SU-DHL-6 (cell line): ENCODE measurements at regions not wholly inside any gene's neighbourhood (a gene's known extent, or its start where the extent isn't known, plus 50 kb on each side); places are given as distances from the start of the nearest gene placed in this dataset.

Experiments
- EZH2phosphoT487 ChIP-seq: fragments of 200-600 bp; sonication (generic), shearing (Covaris generic); conservative IDR thresholded peaks from 2 replicates; pipeline ENCODE4 v1.6.1; 2018; ENCODE audit warnings: mild to moderate bottlenecking, antibody characterized with exemption, low read length, moderate library complexity, mixed read lengths
- TF ChIP-seq, protein P1 (sequence below): fragments of 200-600 bp; sonication (generic); IDR thresholded peaks from one replicate; pipeline ENCODE4 v1.5.1; 2017; ENCODE audit warnings: antibody characterized with exemption, mild to moderate bottlenecking, low read length, moderate library complexity; ENCODE audit not compliant: insufficient read depth, poor library complexity, severe bottlenecking

GRCh38 chr5:174606153-174606552 lies 118.2 kb upstream of the MSX2 start:
- TF ChIP-seq, protein P1, sequence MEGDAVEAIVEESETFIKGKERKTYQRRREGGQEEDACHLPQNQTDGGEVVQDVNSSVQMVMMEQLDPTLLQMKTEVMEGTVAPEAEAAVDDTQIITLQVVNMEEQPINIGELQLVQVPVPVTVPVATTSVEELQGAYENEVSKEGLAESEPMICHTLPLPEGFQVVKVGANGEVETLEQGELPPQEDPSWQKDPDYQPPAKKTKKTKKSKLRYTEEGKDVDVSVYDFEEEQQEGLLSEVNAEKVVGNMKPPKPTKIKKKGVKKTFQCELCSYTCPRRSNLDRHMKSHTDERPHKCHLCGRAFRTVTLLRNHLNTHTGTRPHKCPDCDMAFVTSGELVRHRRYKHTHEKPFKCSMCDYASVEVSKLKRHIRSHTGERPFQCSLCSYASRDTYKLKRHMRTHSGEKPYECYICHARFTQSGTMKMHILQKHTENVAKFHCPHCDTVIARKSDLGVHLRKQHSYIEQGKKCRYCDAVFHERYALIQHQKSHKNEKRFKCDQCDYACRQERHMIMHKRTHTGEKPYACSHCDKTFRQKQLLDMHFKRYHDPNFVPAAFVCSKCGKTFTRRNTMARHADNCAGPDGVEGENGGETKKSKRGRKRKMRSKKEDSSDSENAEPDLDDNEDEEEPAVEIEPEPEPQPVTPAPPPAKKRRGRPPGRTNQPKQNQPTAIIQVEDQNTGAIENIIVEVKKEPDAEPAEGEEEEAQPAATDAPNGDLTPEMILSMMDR, result no peak
- TF ChIP-seq EZH2phosphoT487, result no peak
